ENCODE measurements at regions not wholly inside any gene's neighbourhood (a gene's known extent, or its start where the extent isn't known, plus 50 kb on each side); places are given as distances from the start of the nearest gene placed in this dataset.

DNA sequence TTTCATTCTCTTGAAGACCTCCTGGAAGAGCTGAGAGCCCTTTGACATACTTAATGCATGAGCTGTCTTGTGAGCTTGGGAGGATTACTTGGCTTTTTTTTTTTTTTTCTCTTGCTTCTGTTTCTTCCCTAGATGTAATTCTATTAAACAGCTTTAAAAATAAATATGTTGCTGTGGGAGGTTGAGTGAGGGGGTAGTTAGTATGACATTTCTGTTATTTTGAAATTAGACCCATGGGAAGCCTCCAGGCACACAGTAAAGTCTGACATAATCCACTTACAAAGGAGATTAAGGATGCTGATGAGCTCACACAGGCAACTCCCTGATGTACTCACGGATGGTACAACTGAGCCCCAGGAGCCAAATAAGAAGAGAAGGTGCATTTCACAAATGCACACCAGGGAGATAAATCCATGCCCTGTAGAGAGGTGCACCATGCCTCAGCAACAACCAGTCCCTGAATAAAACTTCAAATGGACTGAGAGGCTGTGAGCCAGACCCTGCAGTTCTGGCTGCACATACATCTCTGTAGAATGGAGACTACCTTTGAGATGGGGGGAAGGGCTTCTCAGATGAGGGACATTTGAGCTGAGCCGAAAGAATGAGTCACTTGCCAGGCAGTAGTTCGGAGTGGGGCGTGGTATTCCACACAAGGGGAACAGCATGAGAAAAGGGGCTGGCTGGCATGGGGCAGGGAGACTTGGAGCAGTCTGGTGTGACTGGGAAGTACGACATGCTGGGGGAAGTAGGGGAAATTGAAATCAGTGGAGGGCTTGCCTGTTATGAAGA lies 68.7 kb downstream of the ACTL7B start (continued):
- TF ChIP-seq, protein P1, sequence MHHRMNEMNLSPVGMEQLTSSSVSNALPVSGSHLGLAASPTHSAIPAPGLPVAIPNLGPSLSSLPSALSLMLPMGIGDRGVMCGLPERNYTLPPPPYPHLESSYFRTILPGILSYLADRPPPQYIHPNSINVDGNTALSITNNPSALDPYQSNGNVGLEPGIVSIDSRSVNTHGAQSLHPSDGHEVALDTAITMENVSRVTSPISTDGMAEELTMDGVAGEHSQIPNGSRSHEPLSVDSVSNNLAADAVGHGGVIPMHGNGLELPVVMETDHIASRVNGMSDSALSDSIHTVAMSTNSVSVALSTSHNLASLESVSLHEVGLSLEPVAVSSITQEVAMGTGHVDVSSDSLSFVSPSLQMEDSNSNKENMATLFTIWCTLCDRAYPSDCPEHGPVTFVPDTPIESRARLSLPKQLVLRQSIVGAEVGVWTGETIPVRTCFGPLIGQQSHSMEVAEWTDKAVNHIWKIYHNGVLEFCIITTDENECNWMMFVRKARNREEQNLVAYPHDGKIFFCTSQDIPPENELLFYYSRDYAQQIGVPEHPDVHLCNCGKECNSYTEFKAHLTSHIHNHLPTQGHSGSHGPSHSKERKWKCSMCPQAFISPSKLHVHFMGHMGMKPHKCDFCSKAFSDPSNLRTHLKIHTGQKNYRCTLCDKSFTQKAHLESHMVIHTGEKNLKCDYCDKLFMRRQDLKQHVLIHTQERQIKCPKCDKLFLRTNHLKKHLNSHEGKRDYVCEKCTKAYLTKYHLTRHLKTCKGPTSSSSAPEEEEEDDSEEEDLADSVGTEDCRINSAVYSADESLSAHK (tag by site-specific recombination; IDR thresholded peaks at IDR 0.05) = peak; percentile 44; the same call in 1 of the 2 replicates
- TF ChIP-seq ZNF558 (tag by site-specific recombination; IDR thresholded peaks at IDR 0.05) (no peak), ZBTB21 (tag by site-specific recombination; IDR thresholded peaks at IDR 0.05) (peak; percentile 76), ZNF341 (tag by site-specific recombination; IDR thresholded peaks at IDR 0.05; ENCODE audit: low read depth) (peak; percentile 62)

DNA sequence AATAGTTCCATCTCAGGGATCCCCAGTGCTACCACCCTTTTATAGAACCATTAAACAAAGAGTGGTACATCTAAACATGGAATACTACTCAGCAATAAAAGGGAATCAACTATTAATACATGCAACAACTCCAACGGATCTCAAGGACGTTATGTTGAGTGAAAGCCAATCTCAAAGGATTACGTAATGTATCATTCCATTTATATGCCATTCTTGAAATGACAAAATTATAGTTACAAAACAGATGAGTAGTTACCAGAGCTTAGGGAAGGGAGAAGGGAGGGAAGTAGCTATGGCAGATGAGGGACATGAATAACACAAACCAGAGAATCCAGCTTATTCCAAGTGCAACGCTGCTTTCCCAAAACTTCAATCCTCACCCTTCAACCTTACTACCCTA lies 69.5 kb downstream of the ACTL7B start:
- ChIA-PET POLR2A (no interaction called here), CTCF (interaction anchor here (2.4 kb wide), 1 partner anchor 9 kb away, joined by 10 read pairs; no protein-coding TSS in a partner anchor)
- peak overlapping the region; percentile 27; the same call in 1 of the 2 replicates for H3K27ac ChIP-seq (ENCODE audit: extremely low read depth, low read depth, low read length)
- H3K4me3 ChIP-seq (ENCODE audit: low read depth, low read length) = no peak overlapping the region
- no peaks in the 10 kb centered on the region for H3K36me3 ChIP-seq (ENCODE audit: control insufficient read depth in 2 of 2, insufficient read depth in 1 of 2, low read length in 2 of 2)
- peaks cover 9% of the 10 kb centered on the region; the same call in 1 of the 2 replicates for H3K4me1 ChIP-seq (ENCODE audit: control insufficient read depth, insufficient read depth, low read length)
- TF ChIP-seq ZBTB8A (tag by site-specific recombination; IDR thresholded peaks at IDR 0.05) (no peak), ZNF830 (tag by site-specific recombination; IDR thresholded peaks at IDR 0.05; ENCODE audit: low read depth) (no peak), GLI4 (tag by site-specific recombination; IDR thresholded peaks at IDR 0.05) (no peak), ZNF132 (tag by site-specific recombination; IDR thresholded peaks at IDR 0.05; ENCODE audit: borderline replicate concordance) (no peak), ZBTB7A (tag by site-specific recombination; IDR thresholded peaks at IDR 0.05; ENCODE audit: low read depth) (no peak), ZNF404 (tag by site-specific recombination; IDR thresholded peaks at IDR 0.05) (no peak), ZBTB48 (tag by site-specific recombination; IDR thresholded peaks at IDR 0.05) (no peak)
- TF ChIP-seq, protein P2, sequence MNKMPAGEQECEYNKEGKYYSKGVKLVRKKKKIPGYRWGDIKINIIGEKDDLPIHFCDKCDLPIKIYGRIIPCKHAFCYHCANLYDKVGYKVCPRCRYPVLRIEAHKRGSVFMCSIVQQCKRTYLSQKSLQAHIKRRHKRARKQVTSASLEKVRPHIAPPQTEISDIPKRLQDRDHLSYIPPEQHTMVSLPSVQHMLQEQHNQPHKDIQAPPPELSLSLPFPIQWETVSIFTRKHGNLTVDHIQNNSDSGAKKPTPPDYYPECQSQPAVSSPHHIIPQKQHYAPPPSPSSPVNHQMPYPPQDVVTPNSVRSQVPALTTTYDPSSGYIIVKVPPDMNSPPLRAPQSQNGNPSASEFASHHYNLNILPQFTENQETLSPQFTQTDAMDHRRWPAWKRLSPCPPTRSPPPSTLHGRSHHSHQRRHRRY (tag by site-specific recombination; IDR thresholded peaks at IDR 0.05) = no peak
- TF ChIP-seq, protein P3, sequence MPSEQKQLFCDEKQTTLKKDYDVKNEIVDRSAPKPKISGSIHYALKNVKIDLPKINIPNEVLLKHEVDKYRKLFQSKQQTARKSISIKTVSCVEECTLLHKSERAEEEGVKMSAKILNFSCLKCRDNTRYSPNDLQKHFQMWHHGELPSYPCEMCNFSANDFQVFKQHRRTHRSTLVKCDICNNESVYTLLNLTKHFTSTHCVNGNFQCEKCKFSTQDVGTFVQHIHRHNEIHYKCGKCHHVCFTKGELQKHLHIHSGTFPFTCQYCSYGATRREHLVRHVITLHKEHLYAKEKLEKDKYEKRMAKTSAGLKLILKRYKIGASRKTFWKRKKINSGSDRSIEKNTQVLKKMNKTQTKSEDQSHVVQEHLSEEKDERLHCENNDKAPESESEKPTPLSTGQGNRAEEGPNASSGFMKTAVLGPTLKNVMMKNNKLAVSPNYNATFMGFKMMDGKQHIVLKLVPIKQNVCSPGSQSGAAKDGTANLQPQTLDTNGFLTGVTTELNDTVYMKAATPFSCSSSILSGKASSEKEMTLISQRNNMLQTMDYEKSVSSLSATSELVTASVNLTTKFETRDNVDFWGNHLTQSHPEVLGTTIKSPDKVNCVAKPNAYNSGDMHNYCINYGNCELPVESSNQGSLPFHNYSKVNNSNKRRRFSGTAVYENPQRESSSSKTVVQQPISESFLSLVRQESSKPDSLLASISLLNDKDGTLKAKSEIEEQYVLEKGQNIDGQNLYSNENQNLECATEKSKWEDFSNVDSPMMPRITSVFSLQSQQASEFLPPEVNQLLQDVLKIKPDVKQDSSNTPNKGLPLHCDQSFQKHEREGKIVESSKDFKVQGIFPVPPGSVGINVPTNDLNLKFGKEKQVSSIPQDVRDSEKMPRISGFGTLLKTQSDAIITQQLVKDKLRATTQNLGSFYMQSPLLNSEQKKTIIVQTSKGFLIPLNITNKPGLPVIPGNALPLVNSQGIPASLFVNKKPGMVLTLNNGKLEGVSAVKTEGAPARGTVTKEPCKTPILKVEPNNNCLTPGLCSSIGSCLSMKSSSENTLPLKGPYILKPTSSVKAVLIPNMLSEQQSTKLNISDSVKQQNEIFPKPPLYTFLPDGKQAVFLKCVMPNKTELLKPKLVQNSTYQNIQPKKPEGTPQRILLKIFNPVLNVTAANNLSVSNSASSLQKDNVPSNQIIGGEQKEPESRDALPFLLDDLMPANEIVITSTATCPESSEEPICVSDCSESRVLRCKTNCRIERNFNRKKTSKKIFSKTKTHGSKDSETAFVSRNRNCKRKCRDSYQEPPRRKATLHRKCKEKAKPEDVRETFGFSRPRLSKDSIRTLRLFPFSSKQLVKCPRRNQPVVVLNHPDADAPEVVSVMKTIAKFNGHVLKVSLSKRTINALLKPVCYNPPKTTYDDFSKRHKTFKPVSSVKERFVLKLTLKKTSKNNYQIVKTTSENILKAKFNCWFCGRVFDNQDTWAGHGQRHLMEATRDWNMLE (tag by site-specific recombination; conservative IDR thresholded peaks at IDR 0.05; ENCODE audit: low read depth) = no peak
- TF ChIP-seq, protein P4, sequence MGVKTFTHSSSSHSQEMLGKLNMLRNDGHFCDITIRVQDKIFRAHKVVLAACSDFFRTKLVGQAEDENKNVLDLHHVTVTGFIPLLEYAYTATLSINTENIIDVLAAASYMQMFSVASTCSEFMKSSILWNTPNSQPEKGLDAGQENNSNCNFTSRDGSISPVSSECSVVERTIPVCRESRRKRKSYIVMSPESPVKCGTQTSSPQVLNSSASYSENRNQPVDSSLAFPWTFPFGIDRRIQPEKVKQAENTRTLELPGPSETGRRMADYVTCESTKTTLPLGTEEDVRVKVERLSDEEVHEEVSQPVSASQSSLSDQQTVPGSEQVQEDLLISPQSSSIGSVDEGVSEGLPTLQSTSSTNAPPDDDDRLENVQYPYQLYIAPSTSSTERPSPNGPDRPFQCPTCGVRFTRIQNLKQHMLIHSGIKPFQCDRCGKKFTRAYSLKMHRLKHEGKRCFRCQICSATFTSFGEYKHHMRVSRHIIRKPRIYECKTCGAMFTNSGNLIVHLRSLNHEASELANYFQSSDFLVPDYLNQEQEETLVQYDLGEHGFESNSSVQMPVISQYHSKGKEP (tag by site-specific recombination; IDR thresholded peaks at IDR 0.05) = no peak
- no peaks in the 10 kb centered on the region for H3K9me3 ChIP-seq (ENCODE audit: control insufficient read depth, insufficient read depth, low read depth, low read length)
